Neutrophil (primary cell): ENCODE measurements at regions not wholly inside any gene's neighbourhood (a gene's known extent, or its start where the extent isn't known, plus 50 kb on each side); places are given as distances from the start of the nearest gene placed in this dataset.

ENCODE experiments used
- H3K27ac ChIP-seq: fragments of 200-600 bp; sonication (generic); 2 replicates; pipeline ENCODE4 v1.5.1; 2016; ENCODE audit warnings: mild to moderate bottlenecking, moderate library complexity
- H3K27me3 ChIP-seq: fragments of 200-600 bp; sonication (generic); 2 replicates; pipeline ENCODE4 v1.6.0; 2016; ENCODE audit warnings: mild to moderate bottlenecking
- H3K36me3 ChIP-seq: fragments of 200-600 bp; sonication (generic); 2 replicates; pipeline ENCODE4 v1.5.1; 2017
- H3K4me1 ChIP-seq, 2 experiments: fragments of 200-600 bp in 1 of 2; sonication (generic) in 1 of 2; 1 replicate in 1 of 2; 2 replicates in 1 of 2; pipeline versions ENCODE4 v1.5.1 to v1.6.1; 2013 to 2016; ENCODE audit warnings: low read depth in 1 of 2, low read length in 1 of 2, mild to moderate bottlenecking in 1 of 2, moderate library complexity in 1 of 2; ENCODE audit not compliant: control insufficient read depth in 1 of 2, insufficient read depth in 1 of 2
- H3K4me3 ChIP-seq, 2 experiments: fragments of 200-600 bp in 1 of 2; sonication (generic) in 1 of 2; 1 replicate in 1 of 2; 2 replicates in 1 of 2; pipeline ENCODE4 v1.5.1; 2013 to 2016; ENCODE audit warnings: low read depth in 1 of 2, low read length in 1 of 2, mild to moderate bottlenecking in 1 of 2, moderate library complexity in 1 of 2
- H3K9me3 ChIP-seq: fragments of 200-600 bp; sonication (generic); 2 replicates; pipeline ENCODE4 v1.5.1; 2016
- TF ChIP-seq, protein P1 (sequence below): fragments of 200-600 bp; sonication (generic); IDR thresholded peaks from 2 replicates; pipeline ENCODE4 v1.5.1; 2016; ENCODE audit warnings: antibody characterized with exemption

DNA sequence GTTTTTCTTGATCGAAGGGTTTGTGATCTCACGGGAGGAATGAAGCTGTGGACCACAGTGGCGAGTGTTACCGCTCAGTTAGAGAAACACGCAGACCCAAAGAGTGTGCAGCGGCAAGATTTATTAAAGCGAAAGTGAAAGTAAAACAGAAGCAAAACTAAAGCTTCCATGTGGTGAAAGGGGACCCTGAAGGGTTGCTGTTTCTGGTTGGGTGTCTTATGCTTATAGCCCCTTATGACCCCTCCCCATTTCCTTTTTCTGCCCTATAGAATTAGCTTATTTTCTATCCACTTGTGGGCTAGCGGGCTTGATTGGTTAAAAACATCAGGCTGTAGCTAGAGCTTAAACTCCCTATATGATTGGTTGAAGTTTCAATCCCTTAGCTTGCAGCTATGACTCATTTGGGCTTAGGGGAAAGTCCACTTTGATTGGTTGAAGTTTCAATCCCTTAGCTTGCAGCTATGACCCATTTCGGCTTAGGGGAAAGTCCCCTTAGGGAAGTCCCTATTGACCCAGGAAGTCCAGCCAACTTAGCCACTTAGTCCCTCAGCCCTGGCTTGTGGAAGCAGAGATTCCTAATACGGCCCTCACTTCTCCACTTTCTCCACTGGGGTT is 171.2 kb upstream of the NWD2 start:
- H3K27me3 ChIP-seq, result no peaks in the 10 kb centered on the region
- TF ChIP-seq, protein P1, sequence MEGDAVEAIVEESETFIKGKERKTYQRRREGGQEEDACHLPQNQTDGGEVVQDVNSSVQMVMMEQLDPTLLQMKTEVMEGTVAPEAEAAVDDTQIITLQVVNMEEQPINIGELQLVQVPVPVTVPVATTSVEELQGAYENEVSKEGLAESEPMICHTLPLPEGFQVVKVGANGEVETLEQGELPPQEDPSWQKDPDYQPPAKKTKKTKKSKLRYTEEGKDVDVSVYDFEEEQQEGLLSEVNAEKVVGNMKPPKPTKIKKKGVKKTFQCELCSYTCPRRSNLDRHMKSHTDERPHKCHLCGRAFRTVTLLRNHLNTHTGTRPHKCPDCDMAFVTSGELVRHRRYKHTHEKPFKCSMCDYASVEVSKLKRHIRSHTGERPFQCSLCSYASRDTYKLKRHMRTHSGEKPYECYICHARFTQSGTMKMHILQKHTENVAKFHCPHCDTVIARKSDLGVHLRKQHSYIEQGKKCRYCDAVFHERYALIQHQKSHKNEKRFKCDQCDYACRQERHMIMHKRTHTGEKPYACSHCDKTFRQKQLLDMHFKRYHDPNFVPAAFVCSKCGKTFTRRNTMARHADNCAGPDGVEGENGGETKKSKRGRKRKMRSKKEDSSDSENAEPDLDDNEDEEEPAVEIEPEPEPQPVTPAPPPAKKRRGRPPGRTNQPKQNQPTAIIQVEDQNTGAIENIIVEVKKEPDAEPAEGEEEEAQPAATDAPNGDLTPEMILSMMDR, result no peak
- no peak overlapping the region for H3K4me3 ChIP-seq

DNA sequence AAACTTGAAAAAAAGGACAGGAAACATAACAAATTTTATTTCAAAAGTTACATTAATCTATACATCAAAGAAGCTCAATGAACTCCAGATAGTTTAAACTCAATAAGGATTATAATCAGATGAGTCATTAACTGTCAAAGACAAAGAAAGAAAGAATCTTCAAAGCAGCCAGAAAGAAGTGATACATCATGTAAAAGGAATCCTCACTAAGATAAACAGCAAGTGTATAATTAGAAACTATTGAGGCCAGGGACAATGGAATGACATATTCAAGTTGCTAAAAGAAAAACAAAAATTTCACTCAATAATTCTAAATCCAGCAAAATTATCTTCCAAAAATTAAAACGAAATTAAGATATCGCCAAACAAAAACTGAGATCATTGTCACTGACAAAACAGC is 161.6 kb upstream of the NWD2 start:
- TF ChIP-seq, protein P1, result no peak
- Histone ChIP-seq H3K27me3 (no peaks in the 10 kb centered on the region), H3K36me3 (no peaks in the 10 kb centered on the region), H3K9me3 (no peaks in the 10 kb centered on the region), H3K27ac (no peak overlapping the region), H3K4me3 (no peak overlapping the region), H3K4me1 (no peaks in the 10 kb centered on the region)

More for the DNA sequence above, 171.2 kb upstream of the NWD2 start:
- Histone ChIP-seq H3K4me1 (no peaks in the 10 kb centered on the region), H3K9me3 (no peaks in the 10 kb centered on the region), H3K27ac (no peak overlapping the region), H3K36me3 (no peaks in the 10 kb centered on the region)

DNA sequence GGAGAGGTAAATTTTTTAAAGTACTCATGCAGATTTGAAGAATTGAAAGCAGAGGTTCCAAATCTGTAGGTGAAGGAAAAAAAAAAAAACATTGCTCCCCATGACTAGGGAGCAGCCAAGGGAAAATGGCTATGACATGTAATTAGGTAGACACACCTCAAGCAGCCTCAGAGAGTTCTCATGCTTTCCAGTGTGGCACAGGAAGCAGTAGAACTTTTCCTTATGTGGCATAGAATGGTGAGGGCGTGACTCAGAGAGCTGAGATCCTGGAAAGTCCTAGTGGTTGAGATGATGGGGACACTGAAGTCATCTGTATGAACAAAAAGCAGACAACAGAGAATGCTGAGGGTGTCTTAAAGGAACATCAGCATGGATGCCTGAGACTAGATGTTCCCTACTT is 148.6 kb upstream of the NWD2 start:
- H3K4me1 ChIP-seq, result no peaks in the 10 kb centered on the region
- no peaks in the 10 kb centered on the region for H3K9me3 ChIP-seq
- no peaks in the 10 kb centered on the region for H3K36me3 ChIP-seq
- no peaks in the 10 kb centered on the region for H3K27me3 ChIP-seq
- TF ChIP-seq, protein P1, result no peak
- H3K4me3 ChIP-seq, result no peak overlapping the region
- H3K27ac ChIP-seq, result no peak overlapping the region

DNA sequence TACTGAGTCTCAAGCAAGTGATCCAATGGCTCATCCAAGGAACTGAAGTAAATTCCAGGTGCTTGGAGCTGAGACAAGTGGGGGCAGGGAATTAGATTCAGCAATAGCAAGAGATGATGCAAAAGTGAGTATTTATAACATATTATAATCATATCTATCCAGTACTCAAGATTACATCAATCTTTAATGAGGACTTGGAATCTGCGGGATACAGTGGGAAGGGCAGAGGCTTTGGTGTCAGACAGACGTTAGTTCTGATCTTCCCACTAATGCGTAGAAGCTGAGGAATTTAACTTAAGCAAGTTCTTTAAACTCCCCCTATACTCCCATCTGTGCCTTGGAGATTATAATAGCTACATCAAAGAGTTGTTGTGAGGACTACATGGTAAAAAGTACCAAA is 143.4 kb upstream of the NWD2 start:
- H3K4me3 ChIP-seq, result no peak overlapping the region
- H3K9me3 ChIP-seq, result no peaks in the 10 kb centered on the region
- H3K36me3 ChIP-seq, result no peaks in the 10 kb centered on the region
- H3K4me1 ChIP-seq, result no peaks in the 10 kb centered on the region
- no peaks in the 10 kb centered on the region for H3K27me3 ChIP-seq
- TF ChIP-seq, protein P1, result no peak
- no peak overlapping the region for H3K27ac ChIP-seq

DNA sequence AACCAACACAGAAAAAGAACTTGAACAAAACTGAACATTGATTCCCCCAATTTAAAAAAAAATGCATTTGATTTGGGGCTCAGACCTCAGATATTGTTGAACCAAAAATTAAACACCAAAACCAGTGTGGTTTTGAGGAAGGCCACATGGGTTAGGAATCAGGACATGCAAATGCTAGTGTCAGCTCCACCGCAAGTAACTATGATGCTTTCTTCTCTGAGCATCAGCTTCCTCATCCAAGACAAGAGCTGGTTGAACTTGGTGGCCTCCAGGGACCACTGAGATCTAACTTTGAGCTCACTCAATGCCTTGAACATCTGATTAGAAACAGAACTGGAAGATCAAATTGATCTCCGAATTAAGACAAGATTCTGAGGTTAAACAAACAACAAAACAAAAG is 142.9 kb upstream of the NWD2 start:
- Histone ChIP-seq H3K4me3 (no peak overlapping the region), H3K27ac (no peak overlapping the region), H3K36me3 (no peaks in the 10 kb centered on the region), H3K4me1 (no peaks in the 10 kb centered on the region), H3K27me3 (no peaks in the 10 kb centered on the region), H3K9me3 (no peaks in the 10 kb centered on the region)
- TF ChIP-seq, protein P1, result no peak

DNA sequence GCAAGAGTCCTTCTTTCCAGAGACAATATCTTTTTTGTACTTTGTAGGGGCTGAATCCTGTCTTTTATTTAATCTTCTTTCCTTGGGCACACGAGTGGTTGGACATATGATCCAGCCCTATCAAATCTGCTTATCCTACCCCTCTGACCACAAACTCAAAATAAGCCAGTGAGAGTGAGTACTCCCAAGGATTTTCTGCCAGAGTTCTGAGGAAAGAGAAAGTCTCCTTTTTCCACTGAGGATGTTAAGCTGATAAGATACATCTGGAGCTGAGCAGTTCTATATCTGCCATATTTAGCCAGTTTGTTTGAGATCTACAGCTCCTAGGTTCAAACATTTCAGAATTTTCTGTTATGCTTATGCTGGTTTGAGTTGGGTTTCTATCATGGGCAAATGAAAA is 134.8 kb upstream of the NWD2 start:
- Histone ChIP-seq H3K4me1 (no peaks in the 10 kb centered on the region), H3K27ac (no peak overlapping the region), H3K36me3 (no peaks in the 10 kb centered on the region), H3K9me3 (no peaks in the 10 kb centered on the region), H3K27me3 (no peaks in the 10 kb centered on the region), H3K4me3 (no peak overlapping the region)
- TF ChIP-seq, protein P1, result no peak
